ENCODE measurements at regions not wholly inside any gene's neighbourhood (a gene's known extent, or its start where the extent isn't known, plus 50 kb on each side); places are given as distances from the start of the nearest gene placed in this dataset.

DNA sequence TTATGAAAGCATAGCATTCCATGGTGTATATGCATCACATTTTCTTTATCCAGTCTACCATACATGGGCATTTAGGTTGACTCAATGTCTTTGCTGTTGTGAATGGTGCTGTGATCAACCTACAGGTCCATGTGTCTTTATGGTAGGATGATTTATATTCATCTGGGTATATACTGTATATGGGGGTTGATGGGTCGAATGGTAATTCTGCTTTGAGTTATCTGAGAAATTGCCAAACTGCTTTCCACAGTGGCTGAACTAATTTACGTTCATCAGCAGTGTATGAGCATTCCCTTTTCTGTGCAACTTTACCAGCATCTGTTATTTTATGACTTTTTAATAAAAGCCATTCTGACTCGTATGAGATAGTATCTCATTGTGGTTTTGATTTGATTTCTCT, 662.4 kb upstream of the BCHE start:
- Histone ChIP-seq H3K27ac (no peak overlapping the region), H3K9me3 (no peaks in the 10 kb centered on the region), H3K36me3 (no peaks in the 10 kb centered on the region), H3K4me1 (no peaks in the 10 kb centered on the region), H3K27me3 (no peaks in the 10 kb centered on the region), H3K4me3 (no peak overlapping the region)
- TF ChIP-seq, protein P1, sequence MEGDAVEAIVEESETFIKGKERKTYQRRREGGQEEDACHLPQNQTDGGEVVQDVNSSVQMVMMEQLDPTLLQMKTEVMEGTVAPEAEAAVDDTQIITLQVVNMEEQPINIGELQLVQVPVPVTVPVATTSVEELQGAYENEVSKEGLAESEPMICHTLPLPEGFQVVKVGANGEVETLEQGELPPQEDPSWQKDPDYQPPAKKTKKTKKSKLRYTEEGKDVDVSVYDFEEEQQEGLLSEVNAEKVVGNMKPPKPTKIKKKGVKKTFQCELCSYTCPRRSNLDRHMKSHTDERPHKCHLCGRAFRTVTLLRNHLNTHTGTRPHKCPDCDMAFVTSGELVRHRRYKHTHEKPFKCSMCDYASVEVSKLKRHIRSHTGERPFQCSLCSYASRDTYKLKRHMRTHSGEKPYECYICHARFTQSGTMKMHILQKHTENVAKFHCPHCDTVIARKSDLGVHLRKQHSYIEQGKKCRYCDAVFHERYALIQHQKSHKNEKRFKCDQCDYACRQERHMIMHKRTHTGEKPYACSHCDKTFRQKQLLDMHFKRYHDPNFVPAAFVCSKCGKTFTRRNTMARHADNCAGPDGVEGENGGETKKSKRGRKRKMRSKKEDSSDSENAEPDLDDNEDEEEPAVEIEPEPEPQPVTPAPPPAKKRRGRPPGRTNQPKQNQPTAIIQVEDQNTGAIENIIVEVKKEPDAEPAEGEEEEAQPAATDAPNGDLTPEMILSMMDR (IDR thresholded peaks at IDR 0.05) = no peak
- DNase-seq (ENCODE audit: low spot score in 2 of 2) = no peak
- intact Hi-C loops (cut with DNase I) = no loop called here

DNA sequence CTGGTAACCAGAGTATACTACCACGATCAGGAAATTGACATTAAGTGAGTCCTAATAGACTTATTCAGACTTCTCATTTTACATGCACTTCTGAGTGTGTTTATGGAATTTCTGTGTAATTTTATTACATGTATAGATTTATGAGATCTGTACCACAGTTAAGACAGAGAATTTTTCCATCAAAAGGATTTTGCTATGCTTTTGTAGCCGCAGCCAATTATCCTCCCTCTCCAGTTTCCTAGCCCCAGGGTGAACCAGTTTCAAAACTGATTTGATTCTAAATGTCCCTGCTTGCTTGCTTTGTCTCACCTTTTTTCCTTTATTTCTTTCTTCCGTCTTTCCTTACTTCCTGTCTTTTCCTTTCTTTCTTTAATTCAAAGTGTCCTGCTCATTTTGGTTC, 661.2 kb upstream of the BCHE start:
- Histone ChIP-seq H3K36me3 (no peaks in the 10 kb centered on the region), H3K4me3 (no peak overlapping the region), H3K9me3 (no peaks in the 10 kb centered on the region), H3K27ac (no peak overlapping the region), H3K27me3 (no peaks in the 10 kb centered on the region), H3K4me1 (no peaks in the 10 kb centered on the region)
- no peak for DNase-seq (ENCODE audit: low spot score in 2 of 2)
- intact Hi-C loops (cut with DNase I) = no loop called here
- TF ChIP-seq, protein P1 (IDR thresholded peaks at IDR 0.05) = no peak

DNA sequence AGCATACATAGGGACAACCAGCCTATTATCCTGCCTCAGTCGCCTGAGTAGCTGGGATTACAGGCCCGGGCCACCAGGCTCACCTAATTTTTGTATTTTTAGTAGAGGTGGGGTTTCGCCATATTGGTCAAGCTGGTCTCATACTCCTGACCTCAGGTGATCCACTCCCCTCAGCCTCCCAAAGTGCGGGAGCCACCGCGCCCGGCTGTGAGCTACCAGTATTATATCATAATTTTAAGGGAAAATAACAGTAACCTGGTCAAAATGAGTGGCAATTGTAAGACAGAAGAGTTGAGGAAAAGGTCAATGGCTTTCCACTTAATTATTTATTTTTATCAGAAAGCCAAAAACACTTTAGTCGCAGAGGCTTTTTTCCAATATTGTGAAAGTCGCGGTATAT, 652.6 kb upstream of the BCHE start:
- no peak overlapping the region for H3K4me3 ChIP-seq
- no peaks in the 10 kb centered on the region for H3K4me1 ChIP-seq
- no peak overlapping the region for H3K27ac ChIP-seq
- intact Hi-C loops (cut with DNase I) = no loop called here
- DNase-seq (ENCODE audit: low spot score in 2 of 2) = no peak
- no peaks in the 10 kb centered on the region for H3K36me3 ChIP-seq
- TF ChIP-seq, protein P1 (IDR thresholded peaks at IDR 0.05) = no peak
- no peaks in the 10 kb centered on the region for H3K9me3 ChIP-seq
- no peaks in the 10 kb centered on the region for H3K27me3 ChIP-seq

DNA sequence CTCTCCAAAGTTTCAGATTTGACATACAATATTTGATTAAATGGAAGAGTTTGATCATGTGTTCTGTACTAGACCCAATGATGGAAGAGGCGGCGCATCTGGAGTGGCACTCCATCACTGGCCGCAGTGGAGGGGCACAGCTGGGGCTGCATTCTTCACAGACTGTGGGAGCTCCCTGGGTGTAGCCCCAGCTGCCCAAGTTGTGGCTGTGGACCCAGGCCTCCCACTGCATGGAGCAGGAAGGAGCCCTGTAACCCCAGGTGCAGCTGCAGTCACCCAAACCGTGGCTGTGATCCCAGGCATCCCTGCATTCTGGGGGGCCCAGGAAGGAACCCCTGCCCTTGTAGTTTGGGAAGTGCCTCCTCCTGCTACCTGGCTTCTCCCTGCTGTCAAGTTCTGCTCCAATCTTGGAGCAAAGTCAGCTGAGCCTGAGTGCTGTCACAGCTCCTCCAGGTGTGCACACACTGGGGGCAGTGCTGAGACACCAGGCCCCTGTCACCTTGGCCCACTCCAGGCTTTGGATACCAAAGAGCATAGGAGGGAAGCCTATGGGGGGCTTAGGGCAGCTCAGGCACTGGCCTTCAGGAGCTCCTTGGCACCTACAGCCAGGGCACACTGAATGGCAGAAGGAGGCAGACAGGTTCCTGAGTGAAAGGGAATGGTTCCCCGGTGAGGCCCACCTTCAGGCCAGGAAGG, 651.9 kb upstream of the BCHE start:
- H3K27me3 ChIP-seq = no peaks in the 10 kb centered on the region
- no peak for DNase-seq (ENCODE audit: low spot score in 2 of 2)
- H3K27ac ChIP-seq = no peak overlapping the region
- intact Hi-C loops (cut with DNase I) = no loop called here
- H3K4me1 ChIP-seq = no peaks in the 10 kb centered on the region
- no peak overlapping the region for H3K4me3 ChIP-seq
- TF ChIP-seq, protein P1 (IDR thresholded peaks at IDR 0.05) = no peak
- no peaks in the 10 kb centered on the region for H3K9me3 ChIP-seq
- no peaks in the 10 kb centered on the region for H3K36me3 ChIP-seq

DNA sequence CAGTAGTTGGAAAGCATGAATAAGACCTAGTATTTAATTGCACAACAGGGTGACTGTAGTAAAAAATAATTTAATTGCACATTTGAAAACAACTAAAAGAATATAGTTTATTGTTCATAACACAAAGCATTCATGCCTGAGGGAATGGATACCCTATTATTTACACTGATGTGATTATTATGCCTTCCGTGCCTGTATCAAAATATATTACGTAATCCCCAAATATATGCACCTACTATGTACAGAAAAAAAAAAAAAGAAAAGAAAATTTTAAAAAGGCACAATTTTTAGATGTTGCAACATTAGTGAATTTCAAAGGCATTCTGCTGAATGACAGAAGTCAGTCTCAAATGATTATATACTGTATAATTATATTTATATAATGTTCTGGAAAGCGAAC, 647.2 kb upstream of the BCHE start:
- Histone ChIP-seq H3K27me3 (no peaks in the 10 kb centered on the region), H3K4me3 (no peak overlapping the region), H3K9me3 (no peaks in the 10 kb centered on the region), H3K27ac (no peak overlapping the region), H3K36me3 (no peaks in the 10 kb centered on the region), H3K4me1 (no peaks in the 10 kb centered on the region)
- TF ChIP-seq, protein P1 (IDR thresholded peaks at IDR 0.05) = no peak
- no peak for DNase-seq (ENCODE audit: low spot score in 2 of 2)
- intact Hi-C loops (cut with DNase I) = no loop called here

DNA sequence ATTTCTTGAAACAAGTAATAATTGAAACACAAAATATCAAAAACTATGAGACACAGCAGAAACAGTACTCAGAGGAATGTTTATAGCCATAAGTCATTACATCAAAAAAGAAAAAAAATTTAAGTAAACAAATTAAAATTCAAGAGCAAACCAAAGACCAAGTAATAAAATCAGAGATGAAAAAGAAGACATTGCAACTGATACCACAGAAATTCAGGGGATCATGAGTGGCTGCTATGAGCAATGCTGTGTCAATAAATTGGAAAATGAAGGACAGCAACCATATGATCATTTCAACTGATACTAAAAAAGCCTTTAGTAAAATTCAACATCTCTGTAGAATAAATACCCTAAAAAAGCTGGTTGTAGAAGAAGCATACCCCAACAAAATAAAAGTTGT, 644.1 kb upstream of the BCHE start:
- Histone ChIP-seq H3K36me3 (no peaks in the 10 kb centered on the region), H3K27me3 (no peaks in the 10 kb centered on the region), H3K4me1 (no peaks in the 10 kb centered on the region), H3K4me3 (no peak overlapping the region), H3K9me3 (no peaks in the 10 kb centered on the region), H3K27ac (no peak overlapping the region)
- DNase-seq (ENCODE audit: low spot score in 2 of 2) = no peak
- intact Hi-C loops (cut with DNase I) = no loop called here
- TF ChIP-seq, protein P1 (IDR thresholded peaks at IDR 0.05) = no peak

Measured in ascending aorta (tissue), 2 donors.